ENCODE measurements at regions not wholly inside any gene's neighbourhood (a gene's known extent, or its start where the extent isn't known, plus 50 kb on each side); places are given as distances from the start of the nearest gene placed in this dataset.
"Not testable (repeated sequence)": the region's sequence is repeated elsewhere in the genome, so short reads cannot be mapped to it uniquely, and the experiment has no call there.

DNA sequence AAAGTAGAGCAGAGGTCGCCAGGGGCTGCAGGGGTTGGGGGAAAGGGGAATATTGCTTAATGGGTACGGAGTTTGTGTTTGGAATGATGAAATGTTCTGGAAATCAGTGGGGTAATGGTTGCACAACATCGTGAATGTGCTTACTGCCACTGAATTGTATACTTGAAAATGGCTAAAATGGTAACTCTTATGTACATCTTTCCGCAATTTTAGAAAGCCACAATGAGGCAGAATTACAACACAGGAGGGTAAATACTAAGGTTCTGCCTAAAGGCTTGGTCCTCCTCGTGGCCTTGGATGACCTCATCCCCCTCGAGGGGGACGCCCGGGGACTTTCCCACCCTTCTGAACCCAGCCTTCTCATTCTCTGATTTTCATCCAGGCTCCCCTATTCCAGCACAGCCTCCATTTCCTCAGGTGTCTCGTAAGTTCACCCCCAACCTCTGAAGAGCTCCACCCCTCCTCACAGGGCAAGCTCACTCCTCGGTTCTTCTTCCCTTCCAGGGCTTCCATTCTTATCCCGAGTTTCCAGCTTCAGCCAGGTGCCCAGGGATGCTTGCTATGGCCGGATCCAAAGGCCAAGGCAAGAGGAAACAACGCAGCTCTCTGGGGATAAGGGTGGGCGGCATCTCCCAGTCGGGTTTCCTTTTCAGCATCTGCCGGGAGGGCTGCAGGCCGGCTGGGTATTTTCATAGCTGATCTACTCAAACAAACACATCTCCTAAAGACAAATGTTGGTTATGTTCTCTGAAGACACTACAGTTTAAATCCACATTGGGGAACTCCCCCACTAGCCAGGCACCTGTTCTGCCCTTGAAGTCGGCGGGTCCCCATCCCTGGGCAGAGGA lies 71.3 kb upstream of the ACSL1 start:
- H3K36me3 Mint-ChIP-seq, result peaks cover 5% of the 10 kb centered on the region
- peaks cover 7 to 16% of the 10 kb centered on the region in 2 donors for H3K27me3 Mint-ChIP-seq
- DNase-seq (ENCODE audit: low spot score) (peak; percentile 70), ATAC-seq (peak; percentile 68 to 78)
- peak overlapping the region; percentile 53 for H3K4me3 Mint-ChIP-seq
- H3K4me1 Mint-ChIP-seq (ENCODE audit: low read depth in 2 of 2), result peaks cover 25 to 41% of the 10 kb centered on the region in 2 donors
- no peaks in the 10 kb centered on the region for H3K9me3 Mint-ChIP-seq
- peak overlapping the region; percentile 79 to 93 for H3K27ac Mint-ChIP-seq

DNA sequence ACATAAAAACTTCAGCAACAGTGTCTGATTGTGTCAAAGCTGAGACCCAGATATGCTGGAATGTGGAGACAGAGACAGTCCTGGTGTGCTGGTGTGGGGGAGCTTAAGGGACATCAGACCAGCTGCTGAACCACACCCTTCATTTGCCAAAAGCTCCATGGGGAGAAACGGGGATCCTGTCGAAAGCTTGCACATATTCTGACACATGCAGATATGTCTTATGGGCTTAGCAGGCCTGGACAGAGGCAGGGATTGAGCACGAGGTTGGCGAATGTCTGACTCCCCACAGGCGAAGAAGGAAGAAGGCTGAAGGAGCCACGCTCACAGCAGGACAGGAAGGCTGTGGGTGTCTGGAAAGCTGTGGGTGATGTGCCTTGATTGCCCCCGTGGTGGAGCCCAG lies 72.1 kb upstream of the ACSL1 start:
- no peak for DNase-seq (ENCODE audit: low spot score)
- Mint-ChIP-seq H3K9me3 (no peaks in the 10 kb centered on the region), H3K36me3 (peaks cover 5% of the 10 kb centered on the region), H3K27ac (peak overlapping the region; percentile 79 to 93), H3K4me1 (ENCODE audit: low read depth in 2 of 2) (peaks cover 25 to 41% of the 10 kb centered on the region in 2 donors), H3K4me3 (peak overlapping the region; percentile 31), H3K27me3 (peaks cover 7 to 16% of the 10 kb centered on the region in 2 donors)
- no peak for ATAC-seq

DNA sequence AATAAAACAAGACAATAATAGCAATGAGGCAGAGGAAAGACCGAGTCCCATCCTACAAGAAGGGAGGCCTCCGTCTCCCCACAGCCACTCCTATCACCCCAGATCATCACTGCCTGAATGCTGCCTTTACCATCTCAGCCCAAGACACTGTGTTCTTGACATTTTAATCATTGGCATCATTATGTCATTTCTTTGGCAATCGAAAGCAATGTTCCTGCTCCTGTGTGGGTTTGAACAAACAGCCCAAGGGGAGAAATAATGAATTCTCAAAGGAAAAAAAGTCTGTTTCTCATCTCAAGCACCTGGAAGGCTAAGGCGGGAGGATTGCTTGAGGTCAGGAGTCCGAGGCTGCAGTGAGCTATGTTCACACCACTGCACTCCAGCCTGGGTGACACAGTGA lies 73.0 kb upstream of the ACSL1 start:
- H3K27ac Mint-ChIP-seq, result peak overlapping the region; percentile 79 to 93
- ATAC-seq (no peak), DNase-seq (ENCODE audit: low spot score) (no peak)
- peak overlapping the region; percentile 31 for H3K4me3 Mint-ChIP-seq
- H3K4me1 Mint-ChIP-seq (ENCODE audit: low read depth in 2 of 2), result peaks cover 25 to 40% of the 10 kb centered on the region in 2 donors
- H3K36me3 Mint-ChIP-seq, result peaks cover 3% of the 10 kb centered on the region
- H3K9me3 Mint-ChIP-seq, result no peaks in the 10 kb centered on the region
- H3K27me3 Mint-ChIP-seq, result peaks cover 5 to 16% of the 10 kb centered on the region in 2 donors

- Mint-ChIP-seq H3K4me1 (ENCODE audit: low read depth in 2 of 2) (peaks cover 23 to 36% of the 10 kb centered on the region in 2 donors), H3K27me3 (peaks cover 0 to 12% of the 10 kb centered on the region in 2 donors), H3K4me3 (peak overlapping the region; percentile 77), H3K36me3 (no peaks in the 10 kb centered on the region), H3K27ac (peak overlapping the region; percentile 89 to 93), H3K9me3 (no peaks in the 10 kb centered on the region)
- DNase-seq (ENCODE audit: low spot score), result no peak
- peak; percentile 66 to 74 for ATAC-seq
Measured at GRCh38 chr4:184899261-184900134, 73.7 kb upstream of the ACSL1 start.

- Mint-ChIP-seq H3K9me3 (no peaks in the 10 kb centered on the region), H3K4me1 (ENCODE audit: low read depth in 2 of 2) (peaks cover 23 to 36% of the 10 kb centered on the region in 2 donors), H3K27me3 (peaks cover 0 to 12% of the 10 kb centered on the region in 2 donors), H3K36me3 (no peaks in the 10 kb centered on the region), H3K27ac (peak overlapping the region; percentile 89 to 93), H3K4me3 (peak overlapping the region; percentile 77)
- no peak for DNase-seq (ENCODE audit: low spot score)
- no peak for ATAC-seq
Measured at GRCh38 chr4:184900184-184900583, 74.4 kb upstream of the ACSL1 start.

- no peaks in the 10 kb centered on the region for H3K9me3 Mint-ChIP-seq
- ATAC-seq, result no peak
Measured at GRCh38 chr4:184902550-184902949, 76.8 kb upstream of the ACSL1 start.

DNA sequence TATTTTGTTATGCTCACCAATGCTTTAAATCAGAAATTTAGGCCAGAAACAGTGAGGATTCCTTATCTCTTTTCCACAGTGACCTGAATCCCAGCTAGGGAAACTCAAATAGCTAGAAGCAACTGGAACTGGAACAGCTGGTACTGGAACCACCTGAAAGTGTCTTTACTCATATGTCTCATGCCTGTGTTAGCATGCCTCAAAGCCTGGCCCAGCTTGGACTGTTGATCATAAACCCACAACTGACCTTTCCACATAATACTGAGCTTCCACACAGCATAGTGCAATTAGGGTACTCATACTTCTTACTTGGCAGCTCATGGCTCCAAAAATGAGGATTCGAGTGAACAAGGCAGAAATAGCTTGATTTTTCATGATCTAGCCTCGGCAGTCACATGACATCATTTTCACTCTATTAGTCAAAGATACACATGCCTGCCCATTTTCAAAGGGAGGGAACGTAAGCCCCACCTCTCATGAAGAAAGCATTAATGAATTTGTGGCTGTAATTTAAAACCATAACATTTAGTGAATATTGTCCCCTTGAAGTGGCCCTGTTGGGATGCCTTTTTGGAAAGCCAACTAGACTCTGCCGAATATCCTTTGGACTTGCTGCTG lies 80.8 kb upstream of the ACSL1 start:
- no peaks in the 10 kb centered on the region for H3K9me3 Mint-ChIP-seq
- peaks cover 9 to 13% of the 10 kb centered on the region in 2 donors for H3K4me1 Mint-ChIP-seq (ENCODE audit: low read depth in 2 of 2)
- H3K27ac Mint-ChIP-seq, result peak overlapping the region in 1 of 2 donors; percentile 26

More at GRCh38 chr4:184902550-184902949, 76.8 kb upstream of the ACSL1 start:
- Mint-ChIP-seq H3K4me3 (no peak overlapping the region), H3K4me1 (ENCODE audit: low read depth in 2 of 2) (peaks cover 21 to 35% of the 10 kb centered on the region in 2 donors), H3K36me3 (no peaks in the 10 kb centered on the region), H3K27me3 (peaks cover 0 to 12% of the 10 kb centered on the region in 2 donors), H3K27ac (no peak overlapping the region)
- DNase-seq (ENCODE audit: low spot score), result no peak

DNA sequence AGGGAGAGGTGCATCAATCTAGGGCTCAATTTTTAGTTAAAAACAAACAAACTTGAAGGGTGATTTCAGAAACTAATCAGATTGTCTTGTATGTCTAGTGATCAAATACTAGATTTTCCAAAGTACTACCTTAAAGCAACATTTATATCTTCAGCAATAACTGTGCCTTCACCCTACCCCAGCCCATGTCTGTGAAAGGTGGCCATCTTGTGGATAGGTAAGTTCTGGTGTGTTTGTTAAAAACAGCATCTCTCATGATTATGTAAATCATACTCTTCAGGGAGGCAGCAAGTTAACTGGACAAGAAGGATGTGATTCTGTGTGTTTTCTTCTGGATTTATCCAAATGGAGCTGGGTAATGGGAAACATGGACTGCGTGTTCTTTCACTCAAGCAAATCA lies 81.4 kb upstream of the ACSL1 start:
- peaks cover 3% of the 10 kb centered on the region for H3K9me3 Mint-ChIP-seq
- no peak overlapping the region for H3K4me3 Mint-ChIP-seq
- H3K27ac Mint-ChIP-seq, result no peak overlapping the region
- H3K36me3 Mint-ChIP-seq, result peaks cover 4% of the 10 kb centered on the region
- peaks cover 9 to 13% of the 10 kb centered on the region in 2 donors for H3K4me1 Mint-ChIP-seq (ENCODE audit: low read depth in 2 of 2)
- H3K27me3 Mint-ChIP-seq, result peaks cover 12 to 14% of the 10 kb centered on the region in 2 donors
- no peak for DNase-seq (ENCODE audit: low spot score)
- no peak for ATAC-seq

More for the DNA sequence above, 80.8 kb upstream of the ACSL1 start:
- no peak for ATAC-seq
- Mint-ChIP-seq H3K4me3 (no peak overlapping the region), H3K27me3 (peaks cover 8 to 10% of the 10 kb centered on the region in 2 donors), H3K36me3 (no peaks in the 10 kb centered on the region)
- DNase-seq (ENCODE audit: low spot score), result no peak

DNA sequence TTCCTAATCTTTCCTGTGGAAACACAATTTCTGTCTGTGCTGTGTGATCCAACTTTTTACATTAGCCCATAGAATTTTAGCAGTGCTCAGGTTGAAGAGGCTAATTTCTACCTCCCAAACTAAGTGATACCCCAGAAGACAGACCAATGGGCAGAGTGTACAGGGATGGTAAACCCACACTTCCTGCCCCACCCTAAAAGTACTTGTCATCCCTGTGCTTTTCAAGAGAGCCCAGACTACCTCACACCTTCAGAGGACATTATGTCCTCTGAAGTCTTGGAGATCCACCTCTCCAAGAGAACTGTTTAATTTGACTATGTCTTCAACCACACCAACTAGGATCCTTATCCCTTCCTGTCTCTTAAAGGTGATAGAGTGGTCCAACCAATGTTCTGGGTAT lies 82.0 kb upstream of the ACSL1 start:
- H3K36me3 Mint-ChIP-seq, result peaks cover 9% of the 10 kb centered on the region
- peak overlapping the region in 1 of 2 donors; percentile 7 for H3K27ac Mint-ChIP-seq
- ATAC-seq (no peak), DNase-seq (ENCODE audit: low spot score) (no peak)
- peaks cover 6% of the 10 kb centered on the region for H3K9me3 Mint-ChIP-seq
- H3K4me3 Mint-ChIP-seq, result no peak overlapping the region
- H3K4me1 Mint-ChIP-seq (ENCODE audit: low read depth in 2 of 2), result peaks cover 9 to 13% of the 10 kb centered on the region in 2 donors
- peaks cover 16 to 18% of the 10 kb centered on the region in 2 donors for H3K27me3 Mint-ChIP-seq

DNA sequence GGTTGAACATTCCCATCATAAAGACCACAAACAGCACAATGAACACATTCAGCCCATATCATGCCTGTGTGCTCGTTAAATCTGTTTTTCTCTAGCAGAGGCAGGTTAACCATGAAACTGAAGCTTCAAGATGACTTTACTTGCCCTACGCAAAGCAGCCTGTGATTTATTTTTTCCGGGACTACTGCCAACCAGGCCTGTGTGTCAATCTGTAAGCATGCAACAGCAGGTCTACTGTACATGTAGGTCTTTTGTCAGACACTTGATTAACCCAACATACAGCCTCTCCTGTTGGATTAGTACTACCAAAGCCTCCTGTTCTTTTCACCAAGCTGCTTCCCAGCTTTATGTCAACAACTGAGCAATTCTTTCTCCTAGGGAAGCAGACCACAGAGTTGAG lies 85.5 kb upstream of the ACSL1 start:
- Mint-ChIP-seq H3K27me3 (peaks cover 16 to 26% of the 10 kb centered on the region in 2 donors), H3K36me3 (peaks cover 9% of the 10 kb centered on the region), H3K9me3 (peaks cover 6% of the 10 kb centered on the region), H3K4me1 (ENCODE audit: low read depth in 2 of 2) (peaks cover 9 to 13% of the 10 kb centered on the region in 2 donors), H3K27ac (no peak overlapping the region), H3K4me3 (no peak overlapping the region)
- DNase-seq (ENCODE audit: low spot score), result no peak
- ATAC-seq, result no peak

GRCh38 chr4:184913356-184914143 lies 87.8 kb upstream of the ACSL1 start:
- H3K9me3 Mint-ChIP-seq, result peaks cover 11% of the 10 kb centered on the region
- ATAC-seq, result no peak
- no peak overlapping the region for H3K27ac Mint-ChIP-seq
- H3K36me3 Mint-ChIP-seq, result peaks cover 9% of the 10 kb centered on the region
- peaks cover 27 to 38% of the 10 kb centered on the region in 2 donors for H3K27me3 Mint-ChIP-seq
- H3K4me3 Mint-ChIP-seq, result no peak overlapping the region
- no peak for DNase-seq (ENCODE audit: low spot score)
- H3K4me1 Mint-ChIP-seq (ENCODE audit: low read depth in 2 of 2), result no peaks in the 10 kb centered on the region

GRCh38 chr4:184918799-184919198 lies 93.0 kb upstream of the ACSL1 start:
- not testable (repeated sequence) for ATAC-seq

GRCh38 chr4:184921456-184921855 lies 95.7 kb upstream of the ACSL1 start:
- Mint-ChIP-seq H3K27me3 (peaks cover 19 to 23% of the 10 kb centered on the region in 2 donors), H3K9me3 (peaks cover 4% of the 10 kb centered on the region), H3K4me1 (ENCODE audit: low read depth in 2 of 2) (no peaks in the 10 kb centered on the region), H3K36me3 (no peaks in the 10 kb centered on the region), H3K4me3 (no peak overlapping the region), H3K27ac (no peak overlapping the region)
- no peak for DNase-seq (ENCODE audit: low spot score)
- ATAC-seq, result no peak

More at GRCh38 chr4:184918799-184919198, 93.0 kb upstream of the ACSL1 start:
- H3K4me3 Mint-ChIP-seq; H3K36me3 Mint-ChIP-seq; H3K9me3 Mint-ChIP-seq; DNase-seq (ENCODE audit: low spot score); H3K4me1 Mint-ChIP-seq (ENCODE audit: low read depth in 2 of 2); H3K27ac Mint-ChIP-seq: not testable (repeated sequence)
- H3K27me3 Mint-ChIP-seq, result peaks cover 21 to 32% of the 10 kb centered on the region in 2 donors

Data from natural killer cell treated with Interleukin-12 subunit alpha and Interleukin-12 subunit beta and Interleukin-15 and Interleukin-18, amount 100 ng/mL, for 72 hours (primary cell).